Nephron progenitor cell (in vitro differentiated cells): ENCODE measurements at regions not wholly inside any gene's neighbourhood (a gene's known extent, or its start where the extent isn't known, plus 50 kb on each side); places are given as distances from the start of the nearest gene placed in this dataset.

Experiments used
- DNase-seq: peaks from one replicate; pipeline ENCODE4 v3.0.0; 2021
- H3K27ac Mint-ChIP-seq: 2 replicates; pipeline ENCODE4 v1.8.0; 2021; ENCODE audit warnings: mild to moderate bottlenecking, moderate library complexity, mixed read lengths
- H3K27me3 Mint-ChIP-seq: 2 replicates; pipeline ENCODE4 v1.8.0; 2021; ENCODE audit warnings: mild to moderate bottlenecking, low read depth, mixed read lengths; ENCODE audit not compliant: poor library complexity
- H3K36me3 Mint-ChIP-seq: 2 replicates; pipeline ENCODE4 v1.8.0; 2021; ENCODE audit warnings: low read depth, mixed read lengths
- H3K4me1 Mint-ChIP-seq: 2 replicates; pipeline ENCODE4 v1.8.0; 2021; ENCODE audit warnings: mixed read lengths
- H3K4me3 Mint-ChIP-seq: 2 replicates; pipeline ENCODE4 v1.8.0; 2021; ENCODE audit warnings: mild to moderate bottlenecking, moderate library complexity, mixed read lengths
- H3K9me3 Mint-ChIP-seq: 2 replicates; pipeline ENCODE4 v1.8.0; 2021; ENCODE audit warnings: mild to moderate bottlenecking, moderate library complexity, mixed read lengths
- TF ChIP-seq, protein P1 (sequence below): fragments of 200-600 bp; sonication (generic); IDR thresholded peaks from 2 replicates; pipeline ENCODE4 v1.5.0; 2021; ENCODE audit warnings: antibody characterized with exemption

- Mint-ChIP-seq H3K4me1 (peaks cover 13% of the 10 kb centered on the region), H3K27me3 (no peaks in the 10 kb centered on the region), H3K4me3 (no peak overlapping the region), H3K36me3 (peaks cover 4% of the 10 kb centered on the region), H3K9me3 (peaks cover 4% of the 10 kb centered on the region), H3K27ac (no peak overlapping the region)
- no peak for DNase-seq
- TF ChIP-seq, protein P1, sequence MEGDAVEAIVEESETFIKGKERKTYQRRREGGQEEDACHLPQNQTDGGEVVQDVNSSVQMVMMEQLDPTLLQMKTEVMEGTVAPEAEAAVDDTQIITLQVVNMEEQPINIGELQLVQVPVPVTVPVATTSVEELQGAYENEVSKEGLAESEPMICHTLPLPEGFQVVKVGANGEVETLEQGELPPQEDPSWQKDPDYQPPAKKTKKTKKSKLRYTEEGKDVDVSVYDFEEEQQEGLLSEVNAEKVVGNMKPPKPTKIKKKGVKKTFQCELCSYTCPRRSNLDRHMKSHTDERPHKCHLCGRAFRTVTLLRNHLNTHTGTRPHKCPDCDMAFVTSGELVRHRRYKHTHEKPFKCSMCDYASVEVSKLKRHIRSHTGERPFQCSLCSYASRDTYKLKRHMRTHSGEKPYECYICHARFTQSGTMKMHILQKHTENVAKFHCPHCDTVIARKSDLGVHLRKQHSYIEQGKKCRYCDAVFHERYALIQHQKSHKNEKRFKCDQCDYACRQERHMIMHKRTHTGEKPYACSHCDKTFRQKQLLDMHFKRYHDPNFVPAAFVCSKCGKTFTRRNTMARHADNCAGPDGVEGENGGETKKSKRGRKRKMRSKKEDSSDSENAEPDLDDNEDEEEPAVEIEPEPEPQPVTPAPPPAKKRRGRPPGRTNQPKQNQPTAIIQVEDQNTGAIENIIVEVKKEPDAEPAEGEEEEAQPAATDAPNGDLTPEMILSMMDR, result peak; percentile 57
These were observed 592.5 kb downstream of the ARL4A start for GRCh38 chr7:13279854-13280435.

DNA sequence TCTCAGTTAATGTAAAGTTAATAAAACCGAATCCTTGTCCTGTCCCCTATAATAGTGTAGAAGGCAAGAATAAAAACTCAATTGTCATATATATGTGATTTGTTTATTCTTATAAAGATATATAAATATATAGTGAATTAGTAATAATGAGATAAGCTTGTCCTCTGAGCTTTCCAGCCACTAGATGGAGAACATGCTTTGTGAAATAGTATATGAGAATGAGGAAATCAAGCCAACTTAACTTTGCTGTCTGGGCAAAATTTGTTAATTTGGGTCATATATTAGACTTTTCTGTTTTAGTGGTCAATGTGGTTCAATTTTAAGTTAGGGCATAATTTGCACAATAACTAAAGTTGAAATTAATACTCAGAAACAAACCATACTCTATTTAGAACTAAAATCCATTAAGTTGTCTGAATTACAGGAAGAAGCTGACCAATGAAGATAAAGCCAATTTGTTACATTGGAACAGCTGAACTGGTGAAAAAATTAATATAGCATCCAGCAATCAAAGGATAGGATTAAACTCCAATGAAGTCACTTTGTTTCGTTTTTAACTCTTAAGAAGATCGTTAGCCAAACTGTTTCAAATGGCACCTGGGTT is 595.0 kb downstream of the ARL4A start:
- TF ChIP-seq, protein P1, result peak; percentile 21
- Mint-ChIP-seq H3K4me3 (no peak overlapping the region), H3K9me3 (no peaks in the 10 kb centered on the region), H3K4me1 (peaks cover 10% of the 10 kb centered on the region), H3K27ac (no peak overlapping the region), H3K36me3 (no peaks in the 10 kb centered on the region), H3K27me3 (peaks cover 3% of the 10 kb centered on the region)
- DNase-seq, result no peak

DNA sequence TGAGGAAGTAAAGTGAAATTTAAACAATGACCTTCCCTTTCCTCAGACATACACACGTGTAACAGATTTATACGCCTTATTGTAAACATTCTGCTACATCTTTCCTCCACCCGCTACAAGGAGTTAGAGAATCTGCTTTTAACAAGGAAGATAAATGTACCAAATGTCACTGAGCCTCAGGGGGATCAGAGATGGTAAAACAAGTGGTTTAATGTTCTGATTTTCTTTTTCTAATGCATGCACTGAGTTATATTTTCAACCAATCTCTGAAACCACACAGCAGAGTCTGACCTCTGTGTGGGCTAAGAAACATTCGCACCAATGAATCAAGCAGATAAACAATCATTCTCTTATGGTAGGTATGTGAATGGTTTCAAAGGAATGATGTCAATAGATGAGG is 599.5 kb downstream of the ARL4A start:
- DNase-seq, result no peak
- H3K36me3 Mint-ChIP-seq, result no peaks in the 10 kb centered on the region
- no peak overlapping the region for H3K4me3 Mint-ChIP-seq
- H3K9me3 Mint-ChIP-seq, result no peaks in the 10 kb centered on the region
- TF ChIP-seq, protein P1, result no peak
- no peak overlapping the region for H3K27ac Mint-ChIP-seq
- peaks cover 15% of the 10 kb centered on the region for H3K4me1 Mint-ChIP-seq
- H3K27me3 Mint-ChIP-seq, result peaks cover 3% of the 10 kb centered on the region

DNA sequence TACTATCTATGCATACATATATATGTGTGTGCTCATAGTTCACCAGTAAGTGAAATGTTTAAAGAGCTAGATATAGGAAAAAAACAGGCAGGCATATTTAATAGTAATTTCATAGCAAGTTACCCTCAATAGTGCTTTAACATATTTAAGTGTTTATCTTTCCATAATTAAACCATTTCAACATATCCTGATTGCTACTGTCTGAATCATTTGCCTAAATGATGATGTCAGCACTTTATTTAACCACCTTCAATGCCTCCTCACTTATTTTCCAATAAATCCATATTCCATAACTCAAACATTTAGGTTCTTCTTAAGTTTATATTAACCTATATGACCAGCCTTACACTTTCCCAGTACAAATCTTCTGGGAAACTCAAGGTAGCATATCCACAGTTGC is 601.1 kb downstream of the ARL4A start:
- peaks cover 3% of the 10 kb centered on the region for H3K27me3 Mint-ChIP-seq
- H3K9me3 Mint-ChIP-seq, result no peaks in the 10 kb centered on the region
- H3K4me3 Mint-ChIP-seq, result no peak overlapping the region
- peaks cover 17% of the 10 kb centered on the region for H3K4me1 Mint-ChIP-seq
- no peaks in the 10 kb centered on the region for H3K36me3 Mint-ChIP-seq
- no peak for DNase-seq
- no peak overlapping the region for H3K27ac Mint-ChIP-seq
- TF ChIP-seq, protein P1, result no peak

- no peak for DNase-seq
- Mint-ChIP-seq H3K27me3 (no peaks in the 10 kb centered on the region), H3K9me3 (no peaks in the 10 kb centered on the region), H3K27ac (no peak overlapping the region), H3K36me3 (no peaks in the 10 kb centered on the region), H3K4me3 (no peak overlapping the region), H3K4me1 (peaks cover 19% of the 10 kb centered on the region)
- TF ChIP-seq, protein P1, result no peak
These were observed 603.5 kb downstream of the ARL4A start for GRCh38 chr7:13290975-13291374.
